H1 (cell line): ENCODE measurements at regions not wholly inside any gene's neighbourhood (a gene's known extent, or its start where the extent isn't known, plus 50 kb on each side); places are given as distances from the start of the nearest gene placed in this dataset.

Experiments
- GTF2F1 ChIP-seq: IDR thresholded peaks from 2 replicates; pipeline ENCODE4 v1.6.1; 2012; ENCODE audit warnings: low read depth, low read length, improper control_type of control experiment, borderline replicate concordance
- RXRA ChIP-seq: IDR thresholded peaks from 2 replicates; pipeline ENCODE4 v1.6.1; 2011; ENCODE audit warnings: low read depth, mild to moderate bottlenecking, low read length, moderate library complexity; ENCODE audit not compliant: insufficient read depth

- TF ChIP-seq RXRA (no peak), GTF2F1 (no peak)
- TF ChIP-seq, all 59 proteins: peak for 0
These were observed 566.1 kb downstream of the TFAP2B start (continued) for GRCh38 chr6:51384736-51385135.
